Upper lobe of left lung (tissue), 6 donors: ENCODE measurements at regions not wholly inside any gene's neighbourhood (a gene's known extent, or its start where the extent isn't known, plus 50 kb on each side); places are given as distances from the start of the nearest gene placed in this dataset.

Experiments used
- ATAC-seq, 2 donors: fragments of 200-7000 bp; cut with Tn5 transposase; one replicate each; pipeline ENCODE4 v1.9.1; 2022; ENCODE audit warnings: mild to moderate bottlenecking in 2 of 2, moderate library complexity in 2 of 2; ENCODE audit not compliant: low FRiP score in 2 of 2
- DNase-seq, 2 donors: peaks; one replicate each; pipeline ENCODE4 v3.0.0-alpha.2; 2019 to 2020
- H3K27ac ChIP-seq, 4 donors: fragments of 200-600 bp; sonication (generic); one replicate each; pipeline ENCODE4 v1.5.1; 2016 to 2019
- H3K27me3 ChIP-seq, 4 donors: fragments of 200-600 bp; sonication (generic); one replicate each; pipeline ENCODE4 v1.5.1; 2017 to 2019
- H3K36me3 ChIP-seq, 4 donors: fragments of 200-600 bp; sonication (generic); one replicate each; pipeline ENCODE4 v1.5.1; 2016 to 2019
- H3K4me1 ChIP-seq, 4 donors: fragments of 200-600 bp; sonication (generic); one replicate each; pipeline ENCODE4 v1.5.1; 2018 to 2019
- H3K4me3 ChIP-seq, 4 donors: fragments of 200-600 bp; sonication (generic); one replicate each; pipeline ENCODE4 v1.5.1; 2017 to 2019; ENCODE audit warnings: mild to moderate bottlenecking in 2 of 4, moderate library complexity in 1 of 4
- H3K9me3 ChIP-seq, 4 donors: fragments of 200-600 bp; sonication (generic); one replicate each; pipeline ENCODE4 v1.5.1; 2018 to 2019
- EP300 ChIP-seq, 4 donors: sonication (generic); formaldehyde crosslinking; IDR thresholded peaks; one replicate each; pipeline ENCODE4 v1.5.1; 2017; ENCODE audit warnings: antibody characterized with exemption in 4 of 4, control low read depth in 2 of 4
- POLR2A ChIP-seq, 4 donors: fragments of 450-650 bp; IDR thresholded peaks; one replicate each; pipeline ENCODE4 v1.5.1; 2016 to 2017; ENCODE audit warnings: antibody characterized with exemption in 4 of 4, mild to moderate bottlenecking in 2 of 4
- POLR2AphosphoS5 ChIP-seq, 2 donors: sonication (generic); formaldehyde crosslinking; IDR thresholded peaks; one replicate each; pipeline ENCODE4 v1.5.1; 2017; ENCODE audit warnings: antibody characterized with exemption in 2 of 2
- WGBS, 2 donors: methylation state at CpG; one replicate each; pipeline ENCODE4 v1.1.5; 2017 to 2018; 5-methylcytosine and 5-hydroxymethylcytosine counted together
- TF ChIP-seq, protein P1 (sequence below), 6 experiments: fragments of 450-650 bp in 4 of 6; fragments of 200-600 bp in 2 of 6; sonication (generic) in 2 of 6; IDR thresholded peaks; one replicate each; pipeline ENCODE4 v1.5.1; 2016 to 2019; ENCODE audit warnings: antibody characterized with exemption in 6 of 6
- donor health status: DM: no; HTN: no; CAD: no; lungs with moderate emphysema.
- donor health status: DM: no; HTN: yes; CAD: no; lungs with severe emphysema.

DNA sequence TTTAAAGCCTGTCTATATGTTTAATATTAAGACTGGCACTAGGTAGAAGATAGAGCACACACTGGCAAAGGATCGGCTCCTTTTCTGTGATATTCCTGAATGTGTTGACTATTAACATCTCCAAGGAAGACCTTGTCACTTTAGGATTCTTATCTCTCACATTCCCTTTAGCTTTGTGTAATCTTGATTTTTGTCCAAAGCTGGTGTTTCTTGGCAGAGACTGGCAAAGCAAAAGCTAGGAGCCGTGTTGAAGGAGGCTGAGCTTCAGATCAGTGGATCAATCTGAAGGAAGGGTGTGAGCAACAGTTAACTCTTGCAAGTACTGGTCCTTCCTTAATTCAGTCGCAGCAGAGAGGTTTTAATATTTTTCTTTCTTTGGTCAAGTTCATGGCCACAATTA, 830.4 kb upstream of the ZNF608 start:
- H3K4me3 ChIP-seq = no peak overlapping the region
- ATAC-seq = no peak
- no peaks in the 10 kb centered on the region for H3K36me3 ChIP-seq
- no peaks in the 10 kb centered on the region for H3K27me3 ChIP-seq
- peaks cover 0 to 10% (median 7%) of the 10 kb centered on the region in 4 donors for H3K4me1 ChIP-seq
- H3K27ac ChIP-seq = no peak overlapping the region
- TF ChIP-seq, protein P1, sequence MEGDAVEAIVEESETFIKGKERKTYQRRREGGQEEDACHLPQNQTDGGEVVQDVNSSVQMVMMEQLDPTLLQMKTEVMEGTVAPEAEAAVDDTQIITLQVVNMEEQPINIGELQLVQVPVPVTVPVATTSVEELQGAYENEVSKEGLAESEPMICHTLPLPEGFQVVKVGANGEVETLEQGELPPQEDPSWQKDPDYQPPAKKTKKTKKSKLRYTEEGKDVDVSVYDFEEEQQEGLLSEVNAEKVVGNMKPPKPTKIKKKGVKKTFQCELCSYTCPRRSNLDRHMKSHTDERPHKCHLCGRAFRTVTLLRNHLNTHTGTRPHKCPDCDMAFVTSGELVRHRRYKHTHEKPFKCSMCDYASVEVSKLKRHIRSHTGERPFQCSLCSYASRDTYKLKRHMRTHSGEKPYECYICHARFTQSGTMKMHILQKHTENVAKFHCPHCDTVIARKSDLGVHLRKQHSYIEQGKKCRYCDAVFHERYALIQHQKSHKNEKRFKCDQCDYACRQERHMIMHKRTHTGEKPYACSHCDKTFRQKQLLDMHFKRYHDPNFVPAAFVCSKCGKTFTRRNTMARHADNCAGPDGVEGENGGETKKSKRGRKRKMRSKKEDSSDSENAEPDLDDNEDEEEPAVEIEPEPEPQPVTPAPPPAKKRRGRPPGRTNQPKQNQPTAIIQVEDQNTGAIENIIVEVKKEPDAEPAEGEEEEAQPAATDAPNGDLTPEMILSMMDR (IDR thresholded peaks at IDR 0.05) = no peak
- no peak for TF ChIP-seq POLR2AphosphoS5 (IDR thresholded peaks at IDR 0.05)
- TF ChIP-seq POLR2A (IDR thresholded peaks at IDR 0.05) = no peak
- TF ChIP-seq EP300 (IDR thresholded peaks at IDR 0.05) = no peak
- no peaks in the 10 kb centered on the region for H3K9me3 ChIP-seq
- 52 to 58% methylated on average over 3 of the region's 3 CpGs for WGBS, 2 donors
- no peak for DNase-seq

GRCh38 chr5:125578551-125578950, 832.1 kb upstream of the ZNF608 start:
- Histone ChIP-seq H3K4me3 (no peak overlapping the region), H3K9me3 (no peaks in the 10 kb centered on the region), H3K27ac (no peak overlapping the region), H3K27me3 (no peaks in the 10 kb centered on the region), H3K4me1 (peaks cover 0 to 15% (median 12%) of the 10 kb centered on the region in 4 donors), H3K36me3 (no peaks in the 10 kb centered on the region)
- ATAC-seq (no peak), DNase-seq (no peak)
- 50 to 100% methylated on average over 1 of the region's 1 CpG for WGBS, 2 donors
- TF ChIP-seq POLR2AphosphoS5 (IDR thresholded peaks at IDR 0.05) (no peak), EP300 (IDR thresholded peaks at IDR 0.05) (no peak)
- TF ChIP-seq, protein P1 (IDR thresholded peaks at IDR 0.05) = no peak

DNA sequence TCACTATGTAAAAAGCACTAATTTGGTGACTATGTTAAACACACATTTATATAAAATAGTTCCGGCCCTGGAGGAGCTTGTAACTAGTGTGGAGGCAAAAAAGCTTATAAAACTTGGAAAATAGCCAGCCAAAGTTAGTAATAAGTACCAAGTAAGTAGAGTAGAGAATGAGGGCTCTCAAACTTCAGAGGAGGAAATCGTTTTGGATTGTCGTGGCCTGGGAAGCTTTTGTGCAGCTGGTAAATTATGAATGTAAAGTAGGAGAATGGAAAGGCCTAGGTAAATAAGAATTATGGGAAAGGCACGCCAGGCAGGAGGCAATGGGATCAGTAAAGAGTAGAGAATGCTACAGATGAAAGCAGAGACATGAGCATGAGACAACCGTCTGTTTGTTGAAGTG, 832.7 kb upstream of the ZNF608 start:
- H3K4me1 ChIP-seq = peaks cover 0 to 15% (median 12%) of the 10 kb centered on the region in 4 donors
- H3K9me3 ChIP-seq = no peaks in the 10 kb centered on the region
- no peaks in the 10 kb centered on the region for H3K36me3 ChIP-seq
- no peak overlapping the region for H3K27ac ChIP-seq
- TF ChIP-seq POLR2AphosphoS5 (IDR thresholded peaks at IDR 0.05) (no peak), POLR2A (IDR thresholded peaks at IDR 0.05) (no peak), EP300 (IDR thresholded peaks at IDR 0.05) (no peak)
- TF ChIP-seq, protein P1 (IDR thresholded peaks at IDR 0.05) = no peak
- no peak overlapping the region for H3K4me3 ChIP-seq
- DNase-seq (no peak), ATAC-seq (no peak)
- 59% methylated on average over 5 of the region's 5 CpGs for WGBS, 2 donors
- H3K27me3 ChIP-seq = no peaks in the 10 kb centered on the region

- Histone ChIP-seq H3K36me3 (no peaks in the 10 kb centered on the region), H3K4me3 (no peak overlapping the region), H3K9me3 (no peaks in the 10 kb centered on the region), H3K27me3 (no peaks in the 10 kb centered on the region), H3K27ac (no peak overlapping the region), H3K4me1 (peaks cover 0 to 15% (median 7%) of the 10 kb centered on the region in 4 donors)
- DNase-seq (no peak), ATAC-seq (no peak)
- TF ChIP-seq EP300 (IDR thresholded peaks at IDR 0.05) (no peak), POLR2A (IDR thresholded peaks at IDR 0.05) (no peak), POLR2AphosphoS5 (IDR thresholded peaks at IDR 0.05) (no peak)
- TF ChIP-seq, protein P1 (IDR thresholded peaks at IDR 0.05) = no peak
Observed at GRCh38 chr5:125581311-125581710, 834.9 kb upstream of the ZNF608 start.

DNA sequence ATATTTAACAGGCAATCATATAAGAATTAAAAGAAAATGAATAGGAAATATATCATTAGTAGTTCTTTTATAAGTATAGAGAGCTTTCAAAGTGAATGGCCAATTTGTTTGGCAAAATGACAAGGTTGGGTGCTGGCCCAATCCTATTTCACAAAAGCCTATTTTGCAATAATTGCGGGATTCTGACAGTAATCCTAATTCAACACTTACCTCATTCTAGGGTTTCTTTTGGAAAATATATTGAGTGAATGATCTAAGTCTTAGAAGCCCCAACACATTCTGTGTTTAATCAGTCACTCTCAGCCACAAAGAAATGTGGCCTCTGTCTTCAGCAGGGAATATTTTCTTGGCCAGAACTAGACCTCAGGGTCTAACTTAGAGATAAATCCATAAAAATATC, 835.9 kb upstream of the ZNF608 start:
- DNase-seq (no peak), ATAC-seq (peak in 1 of 2 donors; percentile 72)
- TF ChIP-seq, protein P1 (IDR thresholded peaks at IDR 0.05) = no peak
- TF ChIP-seq POLR2A (IDR thresholded peaks at IDR 0.05) (no peak), POLR2AphosphoS5 (IDR thresholded peaks at IDR 0.05) (no peak)
- no peak overlapping the region for H3K4me3 ChIP-seq
- WGBS, 2 donors = 44 to 57% methylated on average over 1 of the region's 1 CpG
- peaks cover 0 to 15% (median 7%) of the 10 kb centered on the region in 4 donors for H3K4me1 ChIP-seq
- H3K27ac ChIP-seq = no peak overlapping the region
- no peaks in the 10 kb centered on the region for H3K9me3 ChIP-seq
- H3K36me3 ChIP-seq = no peaks in the 10 kb centered on the region
- no peaks in the 10 kb centered on the region for H3K27me3 ChIP-seq
